Stimulated activated CD8-positive, alpha-beta memory T cell treated with anti-CD3 and anti-CD28 coated beads, Interleukin-2, amount 100 ng/mL, for 1 hour (primary cell): ENCODE measurements at regions not wholly inside any gene's neighbourhood (a gene's known extent, or its start where the extent isn't known, plus 50 kb on each side); places are given as distances from the start of the nearest gene placed in this dataset.

Experiments used
- DNase-seq, 2 donors: peaks; one replicate each; pipeline ENCODE4 v3.0.0-alpha.2; 2020; ENCODE audit warnings: low read depth in 2 of 2

DNA sequence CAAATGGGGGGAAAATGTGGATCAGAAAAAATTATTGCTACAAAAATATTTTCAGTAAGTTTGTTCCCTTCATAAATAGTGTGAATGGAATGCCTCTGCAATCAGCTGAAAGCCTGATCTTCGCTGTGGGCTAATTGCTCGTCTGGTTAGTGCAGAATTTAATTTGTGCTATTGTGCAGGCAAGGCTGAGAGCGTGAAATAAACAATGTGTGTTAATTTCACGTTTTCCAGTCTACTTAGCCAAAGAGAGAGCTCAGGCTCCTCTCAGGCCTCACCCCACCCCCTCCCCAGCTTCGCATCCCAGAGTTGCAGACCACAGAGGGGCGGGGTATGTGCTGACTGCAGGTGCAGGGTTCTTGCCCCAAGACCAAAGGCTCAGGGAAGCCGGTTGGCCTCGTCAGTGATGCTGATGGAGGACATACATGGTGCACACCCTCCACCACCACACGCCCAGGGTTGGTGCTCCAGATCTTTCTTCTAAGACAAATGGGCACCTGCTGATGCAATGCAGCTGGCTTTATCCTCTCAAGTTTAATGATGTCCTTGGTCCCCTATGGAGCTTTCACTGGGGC lies 302.6 kb upstream of the SLC14A2 start:
- no peak for DNase-seq

DNA sequence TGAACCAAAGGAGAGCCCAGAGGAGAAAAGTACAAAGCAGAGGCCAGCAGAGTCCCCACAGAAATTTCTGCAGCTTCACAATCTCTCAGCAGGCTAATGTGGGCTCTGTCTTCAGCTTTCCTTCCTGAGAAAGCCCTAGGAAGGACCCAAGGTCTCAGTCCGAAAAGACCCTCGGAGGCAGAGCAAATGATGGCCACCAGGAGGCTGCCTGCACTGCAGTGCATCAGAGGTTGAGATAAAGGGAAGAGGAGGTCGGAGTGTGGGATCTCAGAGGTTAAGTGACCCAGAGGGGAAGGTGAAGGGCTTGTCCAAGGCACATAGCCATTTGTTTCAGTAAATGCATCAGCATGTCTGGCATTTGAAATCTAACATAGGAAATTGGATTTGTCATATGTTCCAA lies 299.1 kb upstream of the SLC14A2 start:
- DNase-seq = no peak

DNA sequence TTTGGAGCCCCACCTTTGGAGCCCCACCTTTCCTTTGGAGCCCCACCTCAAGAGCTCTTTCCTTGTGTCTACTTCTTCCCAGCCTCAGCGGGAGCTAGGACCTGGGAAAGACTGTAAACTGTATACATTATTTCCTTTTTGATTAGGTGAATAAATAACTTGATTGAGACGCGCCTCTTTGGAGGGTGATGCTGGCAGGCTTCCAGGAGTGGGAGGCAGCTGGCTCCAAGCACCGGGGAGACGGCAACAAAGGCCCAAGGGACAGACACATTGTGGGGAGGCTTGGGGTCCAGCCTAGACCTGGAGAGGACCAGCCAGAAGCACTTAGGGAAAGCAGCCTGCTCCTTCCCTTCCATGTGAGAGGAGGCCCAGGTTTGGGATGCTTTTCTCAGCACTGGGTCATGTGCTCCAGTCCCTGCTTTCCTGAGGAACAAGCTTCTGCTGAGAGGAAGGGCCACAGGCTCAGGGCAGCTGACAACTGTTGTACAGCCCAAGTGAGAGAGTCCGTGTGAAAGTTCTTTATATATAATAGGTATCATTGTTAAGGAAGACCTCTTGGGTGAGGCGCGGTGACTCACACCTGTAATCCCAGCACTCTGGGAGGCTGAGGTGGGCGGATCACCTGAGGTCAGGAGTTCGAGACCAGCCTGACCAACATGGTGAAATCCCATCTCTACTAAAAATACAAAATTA lies 297.2 kb upstream of the SLC14A2 start:
- DNase-seq = no peak

DNA sequence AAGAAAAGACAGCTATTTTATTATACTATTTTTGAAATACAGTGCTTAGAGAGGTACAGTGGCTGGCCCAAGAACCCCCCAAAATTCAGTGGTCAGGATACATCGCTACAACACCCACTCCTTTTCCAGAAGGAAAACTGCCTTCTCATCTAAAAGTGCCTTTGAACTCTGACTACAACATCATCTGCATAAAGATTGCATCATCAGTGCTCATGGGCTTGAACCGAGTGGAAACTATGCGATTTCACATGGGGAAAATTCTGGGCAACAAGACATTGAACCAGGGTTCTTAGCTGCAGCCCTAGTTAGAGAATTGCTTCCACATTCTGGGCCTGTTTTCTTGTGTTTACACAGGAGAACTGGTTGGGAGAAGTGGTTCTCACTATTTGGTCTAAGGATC lies 294.6 kb upstream of the SLC14A2 start:
- DNase-seq = no peak

DNA sequence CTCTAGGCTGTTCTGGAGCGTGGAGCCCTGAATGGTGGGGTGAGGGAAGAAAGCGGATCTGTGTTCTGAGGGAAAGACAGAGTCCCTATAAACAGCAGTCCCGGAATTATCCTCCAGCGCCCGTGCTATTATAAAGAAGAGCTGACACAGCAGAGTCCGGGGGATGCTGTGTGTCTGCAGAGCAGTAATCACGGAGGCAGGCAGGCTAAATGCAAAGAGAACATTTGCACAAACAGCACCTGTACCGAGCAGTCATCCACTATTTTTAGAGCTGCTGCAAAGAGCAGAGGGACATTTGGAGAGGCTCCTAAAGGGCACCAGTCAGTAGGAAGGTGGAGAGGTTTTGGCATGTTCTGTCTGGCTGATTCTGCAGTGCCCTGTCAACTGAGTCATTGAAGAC lies 293.8 kb upstream of the SLC14A2 start:
- DNase-seq = no peak

DNA sequence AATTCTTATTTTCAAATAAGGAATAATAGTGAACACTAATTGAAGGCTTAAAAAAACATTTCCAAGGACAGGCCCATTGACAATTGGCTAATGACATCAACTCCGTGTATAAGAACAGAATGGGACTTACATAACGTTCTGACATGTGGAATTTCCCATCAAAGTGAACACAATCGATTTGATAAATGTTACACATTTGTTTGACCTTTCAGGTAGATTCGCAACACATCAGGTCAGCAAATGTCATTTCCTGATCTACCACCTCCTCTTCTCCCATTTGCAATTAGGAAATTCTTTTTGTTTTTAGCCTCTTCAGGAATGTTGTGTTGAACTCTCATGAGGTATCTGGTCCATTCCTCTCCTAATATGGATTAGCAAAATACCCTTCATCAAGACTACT lies 292.9 kb upstream of the SLC14A2 start:
- no peak for DNase-seq

DNA sequence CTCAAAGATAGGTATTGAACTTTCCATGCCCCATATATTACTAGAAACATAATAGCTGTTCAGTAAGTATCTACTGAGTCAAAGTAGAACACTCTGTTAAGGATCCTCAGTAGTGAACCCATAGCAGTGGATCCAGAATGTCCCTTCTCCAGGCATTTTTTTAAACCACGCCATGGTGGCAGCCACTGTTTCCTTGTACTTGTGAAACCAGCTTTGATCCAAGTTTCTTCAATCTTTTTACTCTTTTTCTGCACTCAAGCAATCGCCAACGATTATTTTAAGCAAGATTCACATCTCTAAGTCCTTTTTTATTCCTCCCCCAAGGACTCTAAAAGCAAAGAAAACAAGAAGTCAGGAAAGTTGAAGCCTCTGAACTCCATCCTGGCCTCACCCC lies 291.2 kb upstream of the SLC14A2 start:
- DNase-seq = no peak

DNA sequence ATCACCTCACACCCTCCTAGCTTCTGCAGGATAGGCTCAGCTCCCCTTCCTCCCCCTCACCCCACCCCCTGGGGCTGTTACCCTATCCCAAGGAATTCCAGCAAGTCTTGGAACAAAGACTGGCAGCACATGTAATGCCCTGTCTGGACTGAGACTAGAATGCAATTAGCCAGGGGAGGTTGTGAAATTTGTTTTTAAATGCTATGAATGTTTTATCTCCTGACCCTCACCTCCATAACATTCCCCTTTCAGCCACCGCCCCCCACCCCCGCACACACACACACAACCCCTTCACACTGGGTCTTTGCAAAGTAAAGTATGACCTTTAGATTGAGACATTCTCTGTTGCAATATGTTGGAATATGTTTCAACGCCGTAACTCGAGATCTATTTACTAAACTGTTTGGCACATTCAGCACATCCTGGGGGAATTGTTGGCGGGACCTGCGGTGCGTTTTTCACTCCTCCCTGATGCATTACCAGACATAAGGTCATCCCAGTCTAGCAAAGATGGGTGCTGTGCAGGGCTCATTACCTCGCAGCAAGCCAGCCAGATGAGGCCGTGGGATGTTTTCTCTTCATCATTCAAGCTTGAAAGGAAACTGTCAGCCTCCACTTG lies 290.7 kb upstream of the SLC14A2 start:
- no peak for DNase-seq

DNA sequence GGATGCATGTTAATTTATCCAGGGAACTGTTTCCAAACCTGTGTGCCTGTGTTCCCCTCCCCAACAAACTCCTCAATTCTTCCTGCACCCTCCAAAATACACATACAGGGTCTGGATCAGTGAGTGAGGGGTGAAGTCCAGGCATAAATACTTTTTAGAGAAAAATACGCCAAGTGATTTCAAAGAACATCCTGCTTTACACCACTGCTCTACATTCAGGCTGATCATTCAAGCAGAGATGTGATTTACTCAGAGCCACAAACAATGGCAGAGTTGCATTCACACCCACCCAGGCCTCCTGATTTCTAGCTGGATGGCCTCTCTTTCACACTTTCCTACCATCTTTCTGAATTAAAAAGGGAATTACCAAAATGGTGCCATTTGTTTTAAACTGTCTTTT lies 289.5 kb upstream of the SLC14A2 start:
- no peak for DNase-seq

DNA sequence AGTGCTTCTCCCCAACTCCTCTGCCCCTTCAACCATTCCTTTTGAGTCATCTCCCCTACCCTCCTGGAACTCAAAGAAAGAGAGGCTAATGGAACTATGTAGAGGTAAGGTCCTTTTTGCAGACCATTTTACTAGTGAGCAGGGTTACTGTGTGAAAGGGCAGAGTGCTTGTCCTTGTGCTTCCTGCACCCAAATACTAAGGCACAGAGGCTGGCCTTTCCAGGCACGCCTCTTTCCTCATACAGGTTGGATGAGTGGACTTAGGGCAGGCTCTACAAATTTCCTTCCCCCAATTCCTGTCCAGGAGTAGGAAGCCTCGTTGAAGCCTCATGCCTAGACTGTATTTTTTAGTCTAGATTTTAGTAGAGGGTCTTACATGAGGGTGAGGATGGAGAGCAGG lies 288.8 kb upstream of the SLC14A2 start:
- no peak for DNase-seq

DNA sequence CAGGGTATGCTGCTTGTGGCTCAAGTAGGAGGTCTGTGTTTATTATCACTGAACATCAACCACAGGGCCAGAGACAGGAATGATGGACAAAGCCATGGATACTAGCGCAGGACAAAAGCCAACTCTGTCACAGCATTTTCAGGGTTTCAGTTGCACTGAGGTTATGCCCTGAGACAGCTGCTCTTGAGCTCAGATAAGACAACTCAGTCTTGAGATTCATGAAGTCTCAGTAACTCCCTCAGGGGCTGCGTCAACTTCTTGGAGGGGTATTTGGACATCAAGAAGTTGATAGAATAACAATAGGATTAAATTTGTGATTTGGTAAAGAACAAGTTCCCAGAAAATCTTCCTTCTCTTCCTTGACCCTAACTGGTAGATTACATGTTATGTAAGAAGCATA lies 287.0 kb upstream of the SLC14A2 start:
- no peak for DNase-seq

DNA sequence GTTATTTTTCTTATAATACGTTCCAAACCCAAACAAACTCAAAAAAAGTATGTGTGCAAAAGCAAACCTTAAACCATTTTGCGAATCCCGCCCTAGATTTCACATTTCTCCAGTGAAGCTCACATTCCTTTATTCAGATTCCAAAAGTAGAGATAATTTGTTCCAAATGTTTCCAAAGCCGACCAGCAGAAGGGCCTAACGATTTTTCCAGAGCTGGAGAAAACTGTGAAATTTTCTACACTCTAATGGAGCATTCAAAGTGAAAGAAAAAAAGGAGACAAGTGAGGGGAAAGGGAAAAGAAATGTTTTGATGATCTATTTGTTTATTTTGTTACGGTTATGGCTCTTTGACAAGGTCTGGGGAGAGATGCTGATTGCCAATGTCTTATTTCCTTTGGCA lies 286.5 kb upstream of the SLC14A2 start:
- DNase-seq = no peak

DNA sequence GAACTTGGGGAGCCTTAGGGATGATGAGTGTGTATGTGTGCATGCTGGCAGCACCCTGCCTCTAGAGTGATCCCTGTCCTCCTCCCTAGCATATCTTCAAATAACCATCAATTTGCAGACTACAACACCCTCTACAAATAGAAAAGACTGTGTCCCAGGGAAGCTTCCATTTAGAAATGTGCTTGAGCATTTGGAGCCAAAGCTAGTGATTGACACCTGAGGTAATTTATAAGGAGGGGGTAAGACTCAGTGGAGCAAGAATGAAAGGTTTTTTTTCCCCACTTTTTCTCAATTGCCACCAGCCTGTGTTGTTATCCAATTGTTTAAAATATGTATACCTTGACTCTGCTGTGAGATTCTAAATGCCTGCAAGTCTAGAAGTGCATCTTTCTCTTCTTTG lies 286.0 kb upstream of the SLC14A2 start:
- no peak for DNase-seq

DNA sequence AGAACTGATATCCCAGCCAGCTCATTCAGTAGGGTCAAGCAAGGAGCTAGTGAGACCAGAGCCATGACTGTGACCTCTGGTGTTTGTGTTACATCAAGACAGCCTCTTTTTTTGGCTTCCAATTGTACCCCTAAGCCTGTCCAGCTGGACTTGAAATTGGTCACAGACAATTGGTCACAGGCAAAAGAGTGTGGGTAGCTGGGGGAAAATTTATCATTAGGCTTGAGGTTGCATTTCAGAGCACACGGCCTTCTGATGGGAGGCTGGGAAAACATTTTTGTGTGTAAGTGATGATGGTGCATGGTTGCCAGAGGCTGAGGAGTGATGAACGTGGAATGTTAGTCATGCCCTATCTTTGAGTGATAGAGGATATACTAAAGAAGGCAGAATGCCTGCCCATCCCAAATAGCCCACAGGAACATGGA lies 285.1 kb upstream of the SLC14A2 start:
- DNase-seq = no peak

DNA sequence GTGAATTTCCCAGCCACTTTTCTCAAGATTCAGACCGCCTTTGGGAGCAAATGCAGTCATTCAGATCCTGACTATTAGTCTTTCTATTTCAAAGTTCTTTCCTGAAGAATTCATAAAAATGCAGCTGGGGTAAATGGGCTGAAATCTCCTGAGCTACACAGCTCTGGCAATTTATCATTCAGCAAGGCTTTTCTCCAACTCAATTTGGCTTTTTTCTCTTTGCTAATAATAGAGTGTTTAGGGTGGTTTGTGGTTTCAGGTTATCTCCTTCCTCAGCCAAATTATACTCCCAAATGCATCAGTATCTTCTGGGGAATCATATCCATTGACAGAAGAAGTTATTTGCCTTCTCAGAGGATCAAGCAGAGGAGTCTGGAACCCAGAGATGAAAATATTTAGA lies 282.4 kb upstream of the SLC14A2 start:
- no peak for DNase-seq

DNA sequence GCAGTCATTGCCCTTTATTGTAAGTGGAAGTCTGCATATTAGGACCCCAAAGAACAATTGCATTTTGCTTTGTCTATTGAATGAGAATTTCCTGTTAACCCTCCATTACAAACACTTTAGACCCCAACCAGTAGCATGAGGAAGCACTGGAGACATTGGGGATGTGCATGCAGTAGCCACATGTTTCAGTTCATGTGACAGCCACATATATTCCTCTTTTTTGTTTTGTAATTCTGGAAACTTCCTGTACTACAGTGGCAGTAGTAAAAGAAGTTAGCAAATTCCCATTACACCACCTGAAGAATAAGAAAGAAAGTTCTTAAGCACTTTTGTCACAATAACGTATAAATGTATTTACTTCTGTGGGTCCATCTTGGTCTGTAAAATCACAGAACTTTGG lies 281.1 kb upstream of the SLC14A2 start:
- DNase-seq = no peak

DNA sequence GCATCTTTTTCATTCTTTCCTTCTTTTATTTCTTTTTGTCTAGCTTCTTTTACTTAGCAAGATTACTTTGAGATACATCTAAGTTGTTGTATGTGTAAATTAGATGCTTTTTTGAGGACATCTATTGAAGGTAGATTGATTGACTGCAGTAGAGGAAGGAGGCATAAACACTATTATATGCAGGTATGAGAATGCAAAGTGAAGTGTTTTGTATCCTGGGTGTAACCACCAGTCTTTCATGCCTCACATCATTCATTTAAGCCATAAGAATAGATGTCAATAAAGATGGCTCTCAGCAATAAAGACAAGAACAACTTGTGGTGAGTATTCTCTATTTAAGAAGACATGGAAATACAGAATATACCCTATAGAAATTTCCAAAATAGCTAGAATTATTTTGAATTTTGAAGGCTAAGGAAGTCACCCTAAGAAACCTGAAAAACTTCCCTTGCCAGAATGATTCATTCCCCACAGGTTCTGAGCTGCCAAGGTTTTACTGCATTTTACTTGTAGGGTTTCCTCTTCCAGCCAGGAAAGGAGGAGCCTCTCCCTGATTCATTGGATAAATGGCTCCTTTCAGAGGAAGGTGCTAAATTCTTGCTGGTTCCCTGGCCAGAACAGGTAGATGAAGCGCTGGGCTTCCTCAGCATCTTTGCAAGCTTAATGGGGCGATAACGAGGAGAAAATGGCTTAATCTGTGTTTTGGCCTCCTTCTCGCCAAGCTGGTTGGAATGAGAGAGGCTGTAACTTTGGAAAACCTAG lies 279.8 kb upstream of the SLC14A2 start:
- DNase-seq = no peak

DNA sequence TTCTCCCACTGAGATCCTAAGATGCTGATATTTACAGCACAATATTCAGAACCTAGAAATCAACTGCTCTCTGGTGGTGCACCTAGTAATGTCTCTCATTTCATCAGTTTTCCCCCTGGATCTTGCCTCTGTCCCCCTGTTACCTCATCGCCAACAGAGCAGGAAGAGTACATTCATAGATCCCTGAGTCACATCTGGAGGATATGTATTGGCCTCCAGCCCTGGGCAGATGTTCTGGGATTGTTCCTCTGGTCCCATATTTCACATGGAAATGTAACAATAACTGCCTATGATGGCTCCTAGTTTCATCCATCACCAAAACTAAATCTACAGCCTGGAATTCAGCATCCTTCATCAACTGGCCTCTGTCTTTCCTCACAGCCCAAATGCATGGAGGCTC lies 278.8 kb upstream of the SLC14A2 start:
- DNase-seq = no peak

DNA sequence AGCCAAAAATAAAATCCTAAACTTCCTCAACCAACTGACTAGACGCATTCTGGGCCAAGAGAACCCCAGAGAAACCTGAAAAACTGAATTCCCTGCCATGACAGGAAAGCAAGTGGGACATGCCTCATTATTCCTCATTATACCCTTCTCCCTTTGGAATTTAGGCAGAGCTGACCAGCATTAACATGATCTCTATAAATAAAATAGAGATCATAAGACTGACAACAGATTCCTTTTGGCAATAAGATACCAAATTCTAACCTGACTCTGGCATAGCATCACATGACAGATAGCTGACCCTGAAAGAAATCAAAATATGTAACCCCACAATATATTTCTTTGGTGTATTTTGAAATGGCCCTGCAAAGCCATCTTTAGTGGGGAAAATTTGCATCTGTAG lies 277.8 kb upstream of the SLC14A2 start:
- no peak for DNase-seq

DNA sequence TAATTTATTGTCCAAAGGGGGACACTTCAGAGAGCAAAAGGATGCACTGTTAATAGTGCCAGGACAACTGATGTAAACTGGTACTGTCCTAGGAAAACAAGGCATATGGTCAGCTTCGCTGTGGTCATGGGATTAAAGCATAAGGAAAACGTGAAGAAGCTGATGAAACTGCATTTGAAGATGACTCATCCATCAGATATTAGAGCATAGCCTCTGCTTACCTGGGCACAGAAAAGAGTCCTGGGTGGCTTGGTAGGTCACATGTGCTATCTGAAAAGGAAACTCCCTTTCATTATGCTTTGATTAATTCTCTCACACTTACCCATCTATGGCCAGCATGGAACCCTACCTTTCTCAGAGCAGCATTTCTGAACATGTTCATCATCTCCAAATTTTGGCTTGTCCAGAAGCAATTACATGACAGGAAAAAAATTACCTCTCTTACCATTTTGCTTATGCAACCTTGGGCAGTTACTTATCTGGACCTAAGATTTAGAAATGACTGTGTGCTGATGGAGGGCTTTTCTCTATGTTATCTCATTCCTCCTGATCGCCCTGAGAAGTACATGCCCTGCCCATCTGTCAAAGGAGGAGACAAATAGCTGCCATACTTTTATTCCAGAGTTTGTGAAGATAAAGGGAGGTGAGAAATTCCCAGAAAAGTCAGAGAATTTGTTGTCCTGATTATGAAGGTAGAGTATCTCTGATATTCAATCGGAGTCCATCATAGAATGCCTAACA lies 275.3 kb upstream of the SLC14A2 start:
- no peak for DNase-seq

DNA sequence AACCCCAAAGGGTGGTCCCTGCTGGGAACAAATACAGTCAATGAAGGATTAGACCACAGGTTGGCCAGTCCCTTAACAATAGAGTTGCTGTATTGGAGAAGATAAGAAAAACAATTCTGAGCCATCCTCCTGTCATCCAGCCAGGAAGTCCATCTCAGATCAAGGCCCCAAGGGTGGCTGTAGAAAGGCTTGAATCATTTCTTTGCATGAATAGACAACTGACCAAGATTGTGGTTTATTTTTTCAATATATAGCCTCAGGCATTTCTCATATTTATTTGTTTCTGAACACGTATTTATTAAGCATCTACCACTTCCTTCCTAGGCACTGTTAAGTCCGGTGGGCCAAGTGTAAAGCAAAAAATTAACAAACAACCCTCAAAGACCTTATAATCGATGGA lies 274.4 kb upstream of the SLC14A2 start:
- no peak for DNase-seq

DNA sequence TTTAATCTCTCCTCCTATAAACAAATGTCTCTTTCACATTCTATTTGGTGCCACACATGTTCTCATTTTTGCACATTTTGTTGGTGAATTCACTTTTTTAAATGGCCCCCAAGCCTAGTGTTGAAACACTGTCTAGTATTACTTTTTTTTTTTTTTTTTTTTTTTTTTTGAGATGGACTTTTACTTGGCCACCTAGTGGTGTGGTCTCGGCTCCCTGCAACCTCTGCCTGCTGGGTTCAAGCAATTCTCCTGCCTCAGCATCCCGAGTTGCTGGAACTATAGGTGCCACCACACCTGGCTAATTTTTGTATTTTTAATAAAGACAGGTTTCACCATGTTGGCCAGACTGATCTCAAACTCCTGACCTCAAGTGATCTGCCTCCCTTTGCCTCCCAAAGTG lies 273.8 kb upstream of the SLC14A2 start:
- DNase-seq = no peak
